Erythroblast (primary cell): ENCODE measurements at regions not wholly inside any gene's neighbourhood (a gene's known extent, or its start where the extent isn't known, plus 50 kb on each side); places are given as distances from the start of the nearest gene placed in this dataset.

ENCODE experiments used
- GATA1 ChIP-seq: IDR thresholded peaks from 2 replicates; pipeline ENCODE4 v1.6.1; 2011; ENCODE audit warnings: low read depth, mild to moderate bottlenecking, control low read depth, low read length, moderate library complexity
- POLR2A ChIP-seq: IDR thresholded peaks from 2 replicates; pipeline ENCODE4 v1.6.1; 2011; ENCODE audit warnings: mild to moderate bottlenecking, low read length

DNA sequence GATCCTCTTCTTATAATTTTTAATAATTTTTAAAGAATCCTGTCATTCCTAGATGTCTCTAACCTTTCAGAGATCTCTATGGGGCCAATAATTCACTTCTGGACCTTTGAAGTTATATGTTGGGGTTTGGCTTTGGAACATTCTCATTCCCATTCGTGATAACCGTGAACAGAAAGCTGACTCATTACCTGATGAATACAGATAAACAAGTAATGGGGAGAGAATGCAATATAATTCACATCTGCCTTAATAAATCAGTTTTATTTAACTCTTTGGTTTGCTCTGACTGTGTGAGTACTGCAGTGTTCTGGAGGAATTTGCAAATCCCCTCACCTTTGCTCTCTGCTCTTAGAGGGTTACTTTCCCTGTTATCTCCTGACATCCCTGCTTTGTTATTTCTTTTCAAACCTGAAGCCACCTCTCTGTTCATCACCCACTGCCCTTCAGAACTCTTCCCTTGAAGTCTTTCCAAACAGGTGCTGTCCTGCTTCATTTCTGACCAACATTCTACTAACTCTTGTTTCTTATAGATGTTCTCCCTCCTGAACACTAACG lies 79.6 kb upstream of the SLC38A2 start:
- TF ChIP-seq POLR2A (no peak), GATA1 (no peak)
